NCI-H2171 treated with DMSO at 0.1 percent for 48 hours (cell line): ENCODE measurements at regions not wholly inside any gene's neighbourhood (a gene's known extent, or its start where the extent isn't known, plus 50 kb on each side); places are given as distances from the start of the nearest gene placed in this dataset.

Experiments used
- DNase-seq: peaks from one replicate; lab custom pipeline; 2025; lab: John Stamatoyannopoulos, UW

- DNase-seq, result peak; percentile 22
Measured at GRCh38 chr1:234701737-234702341, 91.9 kb upstream of the IRF2BP2 start.

GRCh38 chr1:234699795-234700665 is 90.1 kb upstream of the IRF2BP2 start:
- peak; percentile 99 for DNase-seq

GRCh38 chr1:234698686-234699085 is 88.7 kb upstream of the IRF2BP2 start:
- DNase-seq, result peak; percentile 30

- no peak for DNase-seq
Measured at GRCh38 chr1:234697741-234698140, 87.8 kb upstream of the IRF2BP2 start.

GRCh38 chr1:234697015-234697414 is 87.0 kb upstream of the IRF2BP2 start:
- no peak for DNase-seq

GRCh38 chr1:234696148-234696576 is 86.2 kb upstream of the IRF2BP2 start:
- DNase-seq, result no peak

GRCh38 chr1:234694661-234695060 is 84.7 kb upstream of the IRF2BP2 start:
- DNase-seq, result no peak

GRCh38 chr1:234692966-234693580 is 83.1 kb upstream of the IRF2BP2 start:
- peak; percentile 20 for DNase-seq

- no peak for DNase-seq
Measured at GRCh38 chr1:234691567-234691966, 81.6 kb upstream of the IRF2BP2 start.

- DNase-seq, result no peak
Measured at GRCh38 chr1:234690872-234691271, 80.9 kb upstream of the IRF2BP2 start.

GRCh38 chr1:234689236-234689635 is 79.3 kb upstream of the IRF2BP2 start:
- DNase-seq, result no peak

- no peak for DNase-seq
Measured at GRCh38 chr1:234687011-234687410, 77.0 kb upstream of the IRF2BP2 start.

GRCh38 chr1:234686035-234686434 is 76.1 kb upstream of the IRF2BP2 start:
- no peak for DNase-seq

- no peak for DNase-seq
Measured at GRCh38 chr1:234684856-234685255, 74.9 kb upstream of the IRF2BP2 start.

GRCh38 chr1:234683861-234684632 is 74.1 kb upstream of the IRF2BP2 start:
- DNase-seq, result no peak

GRCh38 chr1:234683127-234683860 is 73.3 kb upstream of the IRF2BP2 start:
- no peak for DNase-seq

GRCh38 chr1:234681990-234682389 is 72.0 kb upstream of the IRF2BP2 start:
- no peak for DNase-seq

GRCh38 chr1:234681065-234681464 is 71.1 kb upstream of the IRF2BP2 start:
- DNase-seq, result no peak

- no peak for DNase-seq
Measured at GRCh38 chr1:234680331-234680904, 70.4 kb upstream of the IRF2BP2 start.

GRCh38 chr1:234676103-234676594 is 66.2 kb upstream of the IRF2BP2 start:
- DNase-seq, result no peak

- no peak for DNase-seq
Measured at GRCh38 chr1:234675572-234675971, 65.6 kb upstream of the IRF2BP2 start.
